Amniotic stem cell (primary cell): ENCODE measurements at regions not wholly inside any gene's neighbourhood (a gene's known extent, or its start where the extent isn't known, plus 50 kb on each side); places are given as distances from the start of the nearest gene placed in this dataset.

Experiments used
- DNase-seq: peaks from one replicate; lab custom pipeline; 2025; lab: John Stamatoyannopoulos, UW

- DNase-seq: no peak
Measured at GRCh38 chr10:34866848-34867247, 51.8 kb upstream of the PARD3 start.
